ENCODE measurements at regions not wholly inside any gene's neighbourhood (a gene's known extent, or its start where the extent isn't known, plus 50 kb on each side); places are given as distances from the start of the nearest gene placed in this dataset.

GRCh38 chr5:125501396-125501795 lies 755.0 kb upstream of the ZNF608 start:
- no peak overlapping the region for H3K4me3 ChIP-seq (ENCODE audit: low read depth in 1 of 3, low read length in 3 of 3)
- whole genome bisulfite sequencing = 71% methylated on average over 2 of the region's 2 CpGs
- H3K9ac ChIP-seq (ENCODE audit: low read depth in 1 of 2, low read length in 2 of 2) = no peak overlapping the region
- peaks cover 0 to 2% (median 0%) of the 10 kb centered on the region in 4 donors for H3K9me3 ChIP-seq (ENCODE audit: control insufficient read depth in 4 of 4, low read length in 3 of 4)
- TF ChIP-seq CTCF (IDR thresholded peaks at IDR 0.05; ENCODE audit: low read depth, low read length, missing input control) (no peak), ATF3 (IDR thresholded peaks at IDR 0.05) (no peak)
- H3K4me1 ChIP-seq (ENCODE audit: control insufficient read depth in 4 of 4, insufficient read depth in 4 of 4, low read length in 3 of 4) = no peaks in the 10 kb centered on the region
- no peak for DNase-seq (ENCODE audit: low spot score)
- no peaks in the 10 kb centered on the region for H3K27me3 ChIP-seq (ENCODE audit: control insufficient read depth in 4 of 4, insufficient read depth in 4 of 4, low read length in 3 of 4)
- H3K36me3 ChIP-seq (ENCODE audit: control insufficient read depth in 4 of 4, insufficient read depth in 3 of 4, low read depth in 1 of 4, low read length in 3 of 4) = no peaks in the 10 kb centered on the region
- no peak overlapping the region for H3K27ac ChIP-seq (ENCODE audit: low read depth in 1 of 2, low read length in 2 of 2)

- no peak for TF ChIP-seq CTCF (IDR thresholded peaks at IDR 0.05; ENCODE audit: low read depth, low read length, missing input control)
- no peak for TF ChIP-seq FOXA1 (IDR thresholded peaks at IDR 0.05)
- no peak for TF ChIP-seq MAX (IDR thresholded peaks at IDR 0.05)
- no peak for TF ChIP-seq TAF1 (conservative IDR thresholded peaks at IDR 0.05)
- no peak for TF ChIP-seq HNF4A (conservative IDR thresholded peaks at IDR 0.05)
- no peak for TF ChIP-seq GABPA (IDR thresholded peaks at IDR 0.05 in 1 of 2, conservative IDR thresholded peaks at IDR 0.05 in 1 of 2)
- TF ChIP-seq RAD21 (IDR thresholded peaks at IDR 0.05) = no peak
- no peak for TF ChIP-seq FOXA2 (IDR thresholded peaks at IDR 0.05)
- no peak for TF ChIP-seq RXRA (IDR thresholded peaks at IDR 0.05)
- no peak for TF ChIP-seq ATF3 (IDR thresholded peaks at IDR 0.05)
- TF ChIP-seq JUND (IDR thresholded peaks at IDR 0.05) = no peak
- no peak for TF ChIP-seq SP1 (IDR thresholded peaks at IDR 0.05)
- no peak for TF ChIP-seq ZBTB33 (IDR thresholded peaks at IDR 0.05)
- no peak for TF ChIP-seq REST (IDR thresholded peaks at IDR 0.05)
- no peak for TF ChIP-seq YY1 (IDR thresholded peaks at IDR 0.05)
- TF ChIP-seq EGR1 (IDR thresholded peaks at IDR 0.05; ENCODE audit: low read depth in 2 of 2) = no peak
- no peak for TF ChIP-seq HNF4G (IDR thresholded peaks at IDR 0.05)
- TF ChIP-seq NR2F2 (IDR thresholded peaks at IDR 0.05) = no peak
Observed at GRCh38 chr5:125503946-125504345, 757.5 kb upstream of the ZNF608 start.

More at GRCh38 chr5:125503946-125504345, 757.5 kb upstream of the ZNF608 start:
- H3K27ac ChIP-seq (ENCODE audit: low read depth in 1 of 2, low read length in 2 of 2) = no peak overlapping the region
- no peak for DNase-seq (ENCODE audit: low spot score)
- H3K9ac ChIP-seq (ENCODE audit: low read depth in 1 of 2, low read length in 2 of 2) = no peak overlapping the region
- WGBS = 52% methylated on average over 5 of the region's 5 CpGs
- H3K4me1 ChIP-seq (ENCODE audit: control insufficient read depth in 4 of 4, insufficient read depth in 4 of 4, low read length in 3 of 4) = no peaks in the 10 kb centered on the region
- H3K4me3 ChIP-seq (ENCODE audit: low read depth in 1 of 3, low read length in 3 of 3) = no peak overlapping the region
- no peaks in the 10 kb centered on the region for H3K36me3 ChIP-seq (ENCODE audit: control insufficient read depth in 4 of 4, insufficient read depth in 3 of 4, low read depth in 1 of 4, low read length in 3 of 4)
- peaks cover 0 to 2% (median 0%) of the 10 kb centered on the region in 4 donors for H3K9me3 ChIP-seq (ENCODE audit: control insufficient read depth in 4 of 4, low read length in 3 of 4)
- no peaks in the 10 kb centered on the region for H3K27me3 ChIP-seq (ENCODE audit: control insufficient read depth in 4 of 4, insufficient read depth in 4 of 4, low read length in 3 of 4)

Measured in liver (tissue), 8 donors.